ENCODE measurements at regions not wholly inside any gene's neighbourhood (a gene's known extent, or its start where the extent isn't known, plus 50 kb on each side); places are given as distances from the start of the nearest gene placed in this dataset.
"Not testable (repeated sequence)": the region's sequence is repeated elsewhere in the genome, so short reads cannot be mapped to it uniquely, and the experiment has no call there.

DNA sequence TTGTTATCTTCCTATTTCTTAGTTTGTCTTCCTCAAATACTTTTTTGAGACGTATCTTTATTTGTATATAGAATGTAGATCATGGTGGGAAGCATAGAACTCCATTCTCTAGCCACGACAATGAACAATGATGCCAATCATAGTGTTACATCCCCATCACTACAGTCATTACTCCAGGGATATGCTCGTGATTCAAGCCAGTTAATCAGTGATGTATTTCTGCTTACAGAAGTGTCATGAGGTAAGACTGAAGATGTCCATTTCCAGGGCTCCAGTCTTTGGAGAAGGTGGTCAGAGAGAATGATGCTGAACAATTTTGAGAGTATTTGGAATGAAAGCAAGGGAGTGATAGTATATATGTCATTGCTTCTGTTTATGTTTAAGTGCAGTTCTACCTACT is 777.2 kb upstream of the TMEFF2 start:
- no peak for DNase-seq

- no peak for DNase-seq
Measured at GRCh38 chr2:192969055-192969454, 774.3 kb upstream of the TMEFF2 start.

- DNase-seq = no peak
Measured at GRCh38 chr2:192960945-192961344, 766.2 kb upstream of the TMEFF2 start.

DNA sequence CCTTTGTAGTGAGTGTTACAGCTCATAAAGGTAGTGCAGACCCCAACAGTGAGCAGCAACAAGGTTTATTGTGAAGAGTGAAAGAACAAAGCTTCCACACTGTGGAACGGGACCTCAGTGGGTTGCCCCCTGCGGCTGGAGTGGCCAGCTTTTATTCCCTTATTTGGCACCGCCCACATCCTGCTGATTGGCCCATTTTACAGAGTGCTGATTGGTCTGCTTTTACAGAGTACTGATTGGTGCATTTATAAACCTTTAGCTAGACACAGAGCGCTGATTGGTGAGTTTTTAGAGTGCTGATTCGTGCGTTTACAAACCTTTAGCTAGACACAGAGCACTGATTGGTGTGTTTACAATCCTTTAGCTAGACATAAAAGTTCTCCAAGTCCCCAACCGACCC is 763.9 kb upstream of the TMEFF2 start:
- not testable (repeated sequence) for DNase-seq

GRCh38 chr2:192957425-192957824 is 762.7 kb upstream of the TMEFF2 start:
- no peak for DNase-seq

DNA sequence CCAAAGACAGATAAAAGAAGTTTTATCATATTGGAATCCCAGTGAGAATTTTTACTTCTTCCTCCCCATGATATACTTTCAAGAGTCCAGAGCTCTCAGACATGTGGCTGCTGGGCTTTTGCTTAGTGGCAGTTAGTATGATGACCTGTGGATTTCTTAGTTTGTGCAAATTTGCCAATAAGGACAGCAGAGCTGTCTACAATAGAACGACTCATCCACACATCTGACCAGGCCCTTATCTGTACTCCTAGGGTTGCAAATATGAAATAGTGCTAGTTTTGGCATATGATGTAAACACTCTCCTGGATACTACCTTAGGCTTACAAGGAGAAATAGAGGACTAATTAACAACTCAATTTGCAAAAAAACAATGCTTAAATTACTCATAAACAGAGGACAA is 758.4 kb upstream of the TMEFF2 start:
- no peak for DNase-seq

GRCh38 chr2:192952245-192952644 is 757.5 kb upstream of the TMEFF2 start:
- no peak for DNase-seq

DNA sequence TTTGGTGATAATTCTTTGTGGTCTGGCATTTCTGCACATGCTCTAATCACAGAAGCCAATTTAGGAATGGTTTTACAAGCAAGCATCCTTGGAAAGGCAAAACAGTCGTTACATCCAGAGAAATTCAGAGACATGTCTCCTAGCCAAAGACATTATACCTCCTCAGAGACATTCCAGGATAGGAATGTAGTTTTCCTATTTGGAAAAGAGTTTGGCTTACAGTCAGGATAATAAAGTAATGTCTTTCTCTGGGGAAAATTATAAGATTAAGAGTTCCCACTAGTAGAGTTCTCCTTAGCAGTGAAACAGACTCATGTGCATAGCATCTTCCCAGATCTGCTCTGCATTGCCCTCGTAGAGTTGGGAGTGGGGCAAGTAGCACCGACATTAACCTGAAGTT is 753.6 kb upstream of the TMEFF2 start:
- no peak for DNase-seq

DNA sequence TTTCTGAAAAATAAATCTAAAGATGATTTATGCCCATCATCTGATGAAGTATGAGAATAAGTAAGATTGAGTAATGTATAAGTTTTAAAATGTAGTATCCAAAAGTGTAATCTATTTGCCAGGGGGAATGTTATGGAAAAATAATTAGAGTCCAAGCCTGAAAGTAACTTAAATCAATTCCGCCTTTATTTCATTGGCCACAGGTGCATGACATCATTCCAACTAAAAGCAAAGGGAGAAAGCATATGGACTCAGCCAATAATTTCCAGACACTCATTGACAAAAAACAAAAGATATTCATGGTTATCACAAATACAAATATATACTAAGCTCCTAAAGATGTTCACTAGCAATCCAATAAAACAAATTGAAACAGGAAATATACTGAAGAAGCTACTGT is 752.6 kb upstream of the TMEFF2 start:
- no peak for DNase-seq

- no peak for DNase-seq
Measured at GRCh38 chr2:192940767-192941166, 746.0 kb upstream of the TMEFF2 start.

DNA sequence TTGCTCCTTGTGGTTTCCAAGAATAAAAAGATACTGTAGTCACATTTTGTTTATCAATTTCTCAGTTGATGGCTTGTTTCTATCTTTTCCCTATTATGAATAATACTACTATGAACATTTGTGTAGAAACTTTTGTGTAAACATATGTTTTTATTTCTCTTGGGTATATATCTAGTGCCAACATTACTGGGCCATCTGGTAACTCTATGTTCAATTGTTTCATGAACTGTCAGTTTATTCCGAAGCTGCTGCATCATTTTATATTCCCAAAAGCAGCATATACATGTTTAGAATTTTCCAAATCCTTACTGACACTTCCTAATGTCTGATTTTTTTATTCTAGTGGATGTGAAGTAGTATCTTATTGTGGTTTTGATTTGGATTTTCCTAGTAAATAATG is 737.6 kb upstream of the TMEFF2 start:
- no peak for DNase-seq

DNA sequence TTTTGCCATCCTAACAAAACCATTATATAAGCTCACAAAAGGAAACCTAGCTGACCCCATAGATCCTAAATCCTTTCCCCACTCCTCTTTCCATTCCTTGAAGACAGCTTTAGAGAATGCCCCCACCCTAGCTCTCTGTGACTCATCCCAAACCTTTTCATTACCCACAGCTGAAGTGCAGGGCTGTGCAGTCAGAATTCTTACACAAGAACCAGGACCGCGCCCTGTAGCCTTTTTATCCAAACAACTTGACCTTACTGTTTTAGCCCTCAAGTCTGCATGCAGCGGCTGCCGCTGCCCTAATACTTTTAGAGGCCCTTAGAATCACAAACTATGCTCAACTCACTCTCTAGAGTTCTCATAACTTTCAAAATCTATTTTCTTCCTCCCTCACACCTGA is 726.9 kb upstream of the TMEFF2 start:
- not testable (repeated sequence) for DNase-seq

- DNase-seq = no peak
Measured at GRCh38 chr2:192901446-192901845, 706.7 kb upstream of the TMEFF2 start.

DNA sequence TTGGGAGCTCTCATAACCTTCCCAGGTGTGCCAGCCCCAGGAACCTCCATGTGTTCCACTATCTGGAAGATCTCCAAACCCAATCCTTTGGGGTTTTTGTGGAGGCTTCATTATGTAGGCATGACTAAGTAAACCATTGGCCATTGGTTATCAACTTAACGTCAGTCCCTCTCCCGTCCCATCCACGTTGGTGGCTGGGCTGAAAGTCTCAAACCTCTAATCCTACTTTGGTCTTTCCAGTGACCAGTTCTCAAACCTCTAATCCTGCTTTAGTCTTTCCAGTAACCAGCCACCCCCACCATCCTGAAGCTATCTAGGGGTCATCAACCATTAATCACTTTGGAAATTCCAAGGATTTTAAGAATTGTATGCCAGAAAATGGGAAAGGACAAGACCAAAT is 704.7 kb upstream of the TMEFF2 start:
- DNase-seq = no peak

- not testable (repeated sequence) for DNase-seq
Measured at GRCh38 chr2:192893976-192894375, 699.2 kb upstream of the TMEFF2 start.

GRCh38 chr2:192888109-192888508 is 693.4 kb upstream of the TMEFF2 start:
- no peak for DNase-seq

GRCh38 chr2:192887337-192887736 is 692.6 kb upstream of the TMEFF2 start:
- no peak for DNase-seq

DNA sequence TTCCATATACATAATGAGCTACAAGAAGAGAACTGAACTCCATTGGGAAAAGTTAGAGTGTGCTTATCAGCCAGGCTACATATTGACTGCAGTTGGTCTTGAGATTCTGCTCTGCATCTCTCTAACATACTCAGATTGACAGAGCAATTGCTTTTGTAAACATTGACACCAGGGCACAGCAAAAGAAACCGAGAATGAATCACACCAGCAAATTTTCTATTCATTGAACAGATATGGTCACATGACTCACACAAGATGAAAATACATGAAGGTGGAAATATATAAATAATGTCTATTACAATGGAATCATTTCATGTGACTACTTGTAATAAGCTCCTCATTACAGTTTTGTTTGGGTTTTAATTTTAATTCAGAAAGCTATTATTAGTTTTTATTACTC is 691.9 kb upstream of the TMEFF2 start:
- DNase-seq = no peak

- no peak for DNase-seq
Measured at GRCh38 chr2:192885569-192886160, 690.9 kb upstream of the TMEFF2 start.

- no peak for DNase-seq
Measured at GRCh38 chr2:192877159-192877558, 682.4 kb upstream of the TMEFF2 start.

- no peak for DNase-seq
Measured at GRCh38 chr2:192876698-192877097, 682.0 kb upstream of the TMEFF2 start.

GRCh38 chr2:192854706-192855105 is 660.0 kb upstream of the TMEFF2 start:
- DNase-seq = no peak

GRCh38 chr2:192854031-192854430 is 659.3 kb upstream of the TMEFF2 start:
- no peak for DNase-seq

GRCh38 chr2:192828947-192829346 is 634.2 kb upstream of the TMEFF2 start:
- no peak for DNase-seq

DNA sequence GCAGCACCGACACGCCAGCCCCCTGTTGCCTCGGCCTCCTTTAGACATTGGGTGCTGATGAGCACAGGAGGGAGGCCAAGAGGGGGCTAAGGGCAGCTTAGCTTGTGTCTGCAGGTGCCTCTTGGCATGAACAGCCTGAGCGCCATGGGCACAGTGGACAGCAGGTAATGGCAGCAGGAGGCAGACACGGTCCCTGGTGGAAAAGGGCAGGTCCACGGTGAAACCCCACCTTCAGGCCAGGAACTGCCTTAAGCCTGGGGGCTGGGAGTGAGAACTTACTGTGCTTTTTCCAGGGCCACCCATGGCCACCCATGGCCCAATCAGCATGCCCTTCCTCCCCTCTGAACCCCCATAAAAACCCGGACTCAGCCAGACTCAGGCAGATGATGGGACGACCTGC is 633.4 kb upstream of the TMEFF2 start:
- DNase-seq = no peak

- DNase-seq = no peak
Measured at GRCh38 chr2:192827735-192828134, 633.0 kb upstream of the TMEFF2 start.
